ENCODE measurements at regions not wholly inside any gene's neighbourhood (a gene's known extent, or its start where the extent isn't known, plus 50 kb on each side); places are given as distances from the start of the nearest gene placed in this dataset.
"Not testable (repeated sequence)": the region's sequence is repeated elsewhere in the genome, so short reads cannot be mapped to it uniquely, and the experiment has no call there.

GRCh38 chr4:126604268-126604867, 1028.4 kb upstream of the INTU start:
- in situ Hi-C loops (cut with HindIII; ENCODE audit: low sequenced_read_pairs), result loop anchor here (25.0 kb wide), 1 partner anchor 808 kb away; no protein-coding TSS in a partner anchor

GRCh38 chr4:126610933-126611332, 1021.8 kb upstream of the INTU start:
- in situ Hi-C loops (cut with HindIII; ENCODE audit: low sequenced_read_pairs), result loop anchor here (25.0 kb wide), 1 partner anchor 801 kb away; no protein-coding TSS in a partner anchor

GRCh38 chr4:126611900-126612299, 1020.9 kb upstream of the INTU start:
- in situ Hi-C loops (cut with HindIII; ENCODE audit: low sequenced_read_pairs), result loop anchor here (25.0 kb wide), 1 partner anchor 800 kb away; no protein-coding TSS in a partner anchor

- in situ Hi-C loops (cut with HindIII; ENCODE audit: low sequenced_read_pairs), result loop anchor here (25.0 kb wide), 1 partner anchor 798 kb away; no protein-coding TSS in a partner anchor
These were observed 1018.4 kb upstream of the INTU start for GRCh38 chr4:126614356-126614855.

GRCh38 chr4:126616795-126617194, 1016.0 kb upstream of the INTU start:
- in situ Hi-C loops (cut with HindIII; ENCODE audit: low sequenced_read_pairs), result loop anchor here (25.0 kb wide), 1 partner anchor 796 kb away; no protein-coding TSS in a partner anchor

GRCh38 chr4:126627255-126627654, 1005.5 kb upstream of the INTU start:
- in situ Hi-C loops (cut with HindIII; ENCODE audit: low sequenced_read_pairs), result no loop called here

- in situ Hi-C loops (cut with HindIII; ENCODE audit: low sequenced_read_pairs), result no loop called here
These were observed 1003.8 kb upstream of the INTU start for GRCh38 chr4:126628933-126629332.

GRCh38 chr4:126630230-126630629, 1002.5 kb upstream of the INTU start:
- in situ Hi-C loops (cut with HindIII; ENCODE audit: low sequenced_read_pairs), result no loop called here

- in situ Hi-C loops (cut with HindIII; ENCODE audit: low sequenced_read_pairs), result no loop called here
These were observed 999.5 kb upstream of the INTU start for GRCh38 chr4:126633306-126633705.

GRCh38 chr4:126637706-126638105, 995.1 kb upstream of the INTU start:
- in situ Hi-C loops (cut with HindIII; ENCODE audit: low sequenced_read_pairs), result no loop called here

GRCh38 chr4:126647320-126647719, 985.4 kb upstream of the INTU start:
- in situ Hi-C loops (cut with HindIII; ENCODE audit: low sequenced_read_pairs), result no loop called here

GRCh38 chr4:126647756-126648397, 984.9 kb upstream of the INTU start:
- in situ Hi-C loops (cut with HindIII; ENCODE audit: low sequenced_read_pairs), result no loop called here

GRCh38 chr4:126658411-126658810, 974.3 kb upstream of the INTU start:
- in situ Hi-C loops (cut with HindIII; ENCODE audit: low sequenced_read_pairs), result no loop called here

GRCh38 chr4:126661194-126661593, 971.6 kb upstream of the INTU start:
- in situ Hi-C loops (cut with HindIII; ENCODE audit: low sequenced_read_pairs), result no loop called here

GRCh38 chr4:126664839-126665238, 967.9 kb upstream of the INTU start:
- in situ Hi-C loops (cut with HindIII; ENCODE audit: low sequenced_read_pairs), result no loop called here

- in situ Hi-C loops (cut with HindIII; ENCODE audit: low sequenced_read_pairs), result not testable (repeated sequence)
These were observed 962.7 kb upstream of the INTU start for GRCh38 chr4:126670038-126670437.

GRCh38 chr4:126678618-126679017, 954.1 kb upstream of the INTU start:
- in situ Hi-C loops (cut with HindIII; ENCODE audit: low sequenced_read_pairs), result no loop called here

- in situ Hi-C loops (cut with HindIII; ENCODE audit: low sequenced_read_pairs), result no loop called here
These were observed 953.5 kb upstream of the INTU start for GRCh38 chr4:126679303-126679702.

- in situ Hi-C loops (cut with HindIII; ENCODE audit: low sequenced_read_pairs), result no loop called here
These were observed 950.5 kb upstream of the INTU start for GRCh38 chr4:126682250-126682649.

- in situ Hi-C loops (cut with HindIII; ENCODE audit: low sequenced_read_pairs), result no loop called here
These were observed 946.3 kb upstream of the INTU start for GRCh38 chr4:126686491-126686890.

- in situ Hi-C loops (cut with HindIII; ENCODE audit: low sequenced_read_pairs), result no loop called here
These were observed 945.0 kb upstream of the INTU start for GRCh38 chr4:126687655-126688358.

- in situ Hi-C loops (cut with HindIII; ENCODE audit: low sequenced_read_pairs), result no loop called here
These were observed 941.0 kb upstream of the INTU start for GRCh38 chr4:126691797-126692196.

All from endothelial cell of hepatic sinusoid (primary cell).